VCaP (cell line): ENCODE measurements at regions not wholly inside any gene's neighbourhood (a gene's known extent, or its start where the extent isn't known, plus 50 kb on each side); places are given as distances from the start of the nearest gene placed in this dataset.
A peak's percentile ranks its signal among the peaks of the same experiment; 100 is the strongest.

Source experiments
- H3K27ac ChIP-seq: fragments of 450-650 bp; 2 replicates; pipeline ENCODE4 v1.5.1; 2017
- CTCF ChIP-seq: fragments of 450-650 bp; conservative IDR thresholded peaks from 2 replicates; pipeline ENCODE4 v1.5.1; 2017; ENCODE audit warnings: mild to moderate bottlenecking, moderate library complexity

GRCh38 chr11:110935018-110935640 lies 222.9 kb upstream of the ARHGAP20 start:
- no peak overlapping the region for H3K27ac ChIP-seq
- TF ChIP-seq CTCF: no peak

GRCh38 chr11:110929129-110929528 lies 216.9 kb upstream of the ARHGAP20 start:
- H3K27ac ChIP-seq: no peak overlapping the region
- TF ChIP-seq CTCF: no peak

- no peak overlapping the region for H3K27ac ChIP-seq
- TF ChIP-seq CTCF: no peak
Observed at GRCh38 chr11:110928391-110928790, 216.2 kb upstream of the ARHGAP20 start.

- peak overlapping the region; percentile 22; the same call in 1 of the 2 replicates for H3K27ac ChIP-seq
- no peak for TF ChIP-seq CTCF
Observed at GRCh38 chr11:110921742-110922521, 209.7 kb upstream of the ARHGAP20 start.

GRCh38 chr11:110919241-110919922 lies 207.1 kb upstream of the ARHGAP20 start:
- no peak for TF ChIP-seq CTCF
- no peak overlapping the region for H3K27ac ChIP-seq

GRCh38 chr11:110918351-110918750 lies 206.1 kb upstream of the ARHGAP20 start:
- TF ChIP-seq CTCF: no peak

GRCh38 chr11:110912437-110912836 lies 200.2 kb upstream of the ARHGAP20 start:
- no peak overlapping the region for H3K27ac ChIP-seq
- TF ChIP-seq CTCF: no peak

More at GRCh38 chr11:110918351-110918750, 206.1 kb upstream of the ARHGAP20 start:
- H3K27ac ChIP-seq: no peak overlapping the region
